GM12872 (cell line): ENCODE measurements at regions not wholly inside any gene's neighbourhood (a gene's known extent, or its start where the extent isn't known, plus 50 kb on each side); places are given as distances from the start of the nearest gene placed in this dataset.

Source experiments
- TF ChIP-seq, protein P1 (sequence below): IDR thresholded peaks from 3 replicates; pipeline ENCODE4 v1.5.1; 2011; ENCODE audit warnings: low read depth, mild to moderate bottlenecking, low read length, moderate library complexity; ENCODE audit not compliant: insufficient read depth

GRCh38 chr12:13372386-13372785 is 175.9 kb downstream of the EMP1 start:
- TF ChIP-seq, protein P1, sequence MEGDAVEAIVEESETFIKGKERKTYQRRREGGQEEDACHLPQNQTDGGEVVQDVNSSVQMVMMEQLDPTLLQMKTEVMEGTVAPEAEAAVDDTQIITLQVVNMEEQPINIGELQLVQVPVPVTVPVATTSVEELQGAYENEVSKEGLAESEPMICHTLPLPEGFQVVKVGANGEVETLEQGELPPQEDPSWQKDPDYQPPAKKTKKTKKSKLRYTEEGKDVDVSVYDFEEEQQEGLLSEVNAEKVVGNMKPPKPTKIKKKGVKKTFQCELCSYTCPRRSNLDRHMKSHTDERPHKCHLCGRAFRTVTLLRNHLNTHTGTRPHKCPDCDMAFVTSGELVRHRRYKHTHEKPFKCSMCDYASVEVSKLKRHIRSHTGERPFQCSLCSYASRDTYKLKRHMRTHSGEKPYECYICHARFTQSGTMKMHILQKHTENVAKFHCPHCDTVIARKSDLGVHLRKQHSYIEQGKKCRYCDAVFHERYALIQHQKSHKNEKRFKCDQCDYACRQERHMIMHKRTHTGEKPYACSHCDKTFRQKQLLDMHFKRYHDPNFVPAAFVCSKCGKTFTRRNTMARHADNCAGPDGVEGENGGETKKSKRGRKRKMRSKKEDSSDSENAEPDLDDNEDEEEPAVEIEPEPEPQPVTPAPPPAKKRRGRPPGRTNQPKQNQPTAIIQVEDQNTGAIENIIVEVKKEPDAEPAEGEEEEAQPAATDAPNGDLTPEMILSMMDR, result no peak

- TF ChIP-seq, protein P1, result no peak
Measured at GRCh38 chr12:13371797-13372196, 175.3 kb downstream of the EMP1 start.

GRCh38 chr12:13371367-13371766 is 174.8 kb downstream of the EMP1 start:
- TF ChIP-seq, protein P1, result no peak

DNA sequence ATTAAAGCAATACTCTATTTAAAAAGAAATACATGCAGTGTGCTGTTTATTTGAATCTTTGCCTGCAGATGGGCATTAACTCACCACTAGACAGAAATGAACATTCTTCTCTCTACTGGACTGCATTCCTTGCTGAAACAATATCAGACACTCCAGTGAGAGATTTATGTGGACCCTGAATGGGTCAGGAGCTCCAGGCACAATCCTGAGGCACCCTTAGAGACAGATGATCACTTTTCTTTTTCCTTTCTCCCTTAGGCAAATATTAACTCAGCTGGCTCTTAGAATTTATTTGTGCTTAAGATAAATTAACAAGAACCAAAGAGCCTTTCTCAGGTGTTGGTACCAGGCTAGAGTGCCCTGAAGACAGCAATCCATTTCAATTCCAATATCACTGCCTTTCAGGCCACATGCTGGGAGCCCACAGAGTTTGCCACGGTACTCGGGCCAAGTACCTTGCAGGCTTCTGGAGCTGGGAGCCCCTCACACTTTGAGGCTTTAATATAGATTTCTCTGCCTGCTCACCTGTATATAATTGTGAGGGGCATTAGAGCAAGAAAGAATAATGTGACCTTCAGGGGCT is 173.0 kb downstream of the EMP1 start:
- TF ChIP-seq, protein P1, result no peak

DNA sequence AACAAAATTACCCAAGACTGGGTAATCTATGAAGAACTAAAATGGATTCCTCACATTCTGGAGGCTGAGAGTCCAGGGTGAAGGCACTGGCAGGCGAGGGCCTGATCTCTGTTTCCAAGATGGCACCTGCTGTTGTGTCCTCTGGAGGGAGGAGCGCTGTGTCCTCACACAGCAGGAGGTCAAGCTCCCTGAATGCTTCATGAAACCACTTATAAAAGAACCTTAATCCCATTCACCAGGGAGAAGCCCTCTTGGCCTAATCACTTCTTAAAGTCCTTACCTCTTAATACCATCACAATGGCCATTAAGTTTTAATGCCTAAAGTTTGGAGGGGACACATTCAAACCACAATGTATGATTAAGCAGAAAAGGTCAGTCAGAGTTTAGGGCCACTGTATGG is 172.4 kb downstream of the EMP1 start:
- TF ChIP-seq, protein P1, result no peak

DNA sequence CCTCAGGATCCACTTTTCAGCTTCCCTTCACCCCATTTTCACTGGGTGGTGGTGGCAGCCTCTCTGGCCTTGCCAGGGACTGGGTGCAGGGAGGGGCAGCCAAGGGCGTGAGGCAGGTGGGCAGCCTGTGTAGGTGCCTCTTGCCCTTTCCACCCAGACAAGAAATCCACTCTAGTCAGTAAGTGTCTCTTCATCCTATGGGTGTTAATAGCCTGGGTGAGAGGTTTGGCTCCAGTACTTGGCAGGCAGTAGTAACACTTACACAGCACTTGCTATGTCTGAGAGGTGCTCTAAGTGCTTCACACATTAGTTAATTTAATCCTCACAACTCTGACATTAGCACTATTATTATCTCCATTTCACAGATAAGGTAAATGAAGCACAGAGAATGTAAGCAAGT is 171.9 kb downstream of the EMP1 start:
- TF ChIP-seq, protein P1, result no peak

- TF ChIP-seq, protein P1, result no peak
Measured at GRCh38 chr12:13367973-13368372, 171.4 kb downstream of the EMP1 start.
